GM21576 (cell line): ENCODE measurements at regions not wholly inside any gene's neighbourhood (a gene's known extent, or its start where the extent isn't known, plus 50 kb on each side); places are given as distances from the start of the nearest gene placed in this dataset.

Experiments
- ATAC-seq: cut with Tn5 transposase; IDR thresholded peaks from one replicate; pipeline ENCODE4 v1.9.1; 2021; ENCODE audit warnings: mild to moderate bottlenecking, moderate library complexity; ENCODE audit not compliant: unreplicated experiment

- no peak for ATAC-seq
Measured at GRCh38 chr14:81668626-81669274, 135.1 kb upstream of the SEL1L start.

GRCh38 chr14:81669308-81669707 lies 135.7 kb upstream of the SEL1L start:
- ATAC-seq: no peak

DNA sequence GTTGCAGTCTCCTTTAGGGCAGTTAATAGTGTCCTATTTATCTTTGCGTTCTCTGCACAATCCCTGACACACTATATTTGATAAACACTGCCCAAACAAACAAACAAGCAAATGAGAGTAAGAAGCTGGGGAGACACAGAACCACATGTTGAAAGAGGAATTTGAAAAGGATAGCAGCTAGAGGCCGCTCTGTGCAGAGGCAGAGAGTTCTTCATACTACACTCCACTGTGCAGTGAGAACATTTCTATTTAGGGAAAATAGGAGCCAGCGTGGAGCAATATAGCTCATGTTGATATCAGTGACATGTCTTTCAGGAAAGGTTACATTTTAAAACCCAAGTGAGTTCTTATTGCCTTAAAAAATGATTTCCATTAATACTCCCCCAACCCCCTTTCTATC lies 140.3 kb upstream of the SEL1L start:
- ATAC-seq: no peak

GRCh38 chr14:81676395-81676794 lies 142.7 kb upstream of the SEL1L start:
- ATAC-seq: no peak

- no peak for ATAC-seq
Measured at GRCh38 chr14:81676879-81677278, 143.2 kb upstream of the SEL1L start.

- no peak for ATAC-seq
Measured at GRCh38 chr14:81677736-81678135, 144.1 kb upstream of the SEL1L start.

DNA sequence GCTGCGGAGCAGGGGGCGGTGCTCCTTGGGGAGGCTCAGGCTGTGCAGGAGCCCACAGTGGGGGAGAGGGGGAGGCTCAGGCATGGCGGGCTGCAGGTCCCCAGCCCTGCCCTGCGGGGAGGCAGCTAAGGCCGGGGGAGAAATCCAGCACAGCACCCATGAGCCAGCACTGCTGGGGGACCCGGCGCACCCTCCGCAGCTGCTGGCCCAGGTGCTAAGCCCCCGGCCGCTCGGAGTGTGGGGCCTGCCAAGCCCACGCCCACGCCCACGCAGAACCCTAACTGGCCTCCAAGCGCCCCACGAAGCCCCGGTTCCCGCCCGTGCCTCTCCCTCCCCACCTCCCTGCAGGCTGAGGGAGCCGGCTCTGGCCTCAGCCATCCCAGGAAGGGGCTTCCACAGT lies 145.6 kb upstream of the SEL1L start:
- ATAC-seq: no peak

DNA sequence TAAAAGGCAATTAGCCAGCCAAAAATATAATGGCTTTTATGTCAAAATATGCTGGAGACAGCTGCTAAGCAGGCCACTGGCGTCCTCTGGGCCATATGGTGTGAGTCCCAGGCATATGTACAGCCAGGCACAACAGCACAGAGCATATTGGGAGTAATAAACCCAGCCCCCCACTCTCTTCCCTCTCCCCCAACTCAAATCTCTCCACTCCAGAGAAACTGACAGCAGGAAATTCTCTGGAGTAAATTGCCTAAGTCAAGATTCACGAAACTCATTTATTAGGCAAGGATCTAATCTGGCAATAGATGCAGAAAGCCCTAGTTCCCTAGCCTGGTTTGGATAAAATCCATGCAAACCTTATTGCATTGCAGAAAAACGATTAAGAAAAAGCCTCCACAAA lies 147.9 kb upstream of the SEL1L start:
- ATAC-seq: no peak

DNA sequence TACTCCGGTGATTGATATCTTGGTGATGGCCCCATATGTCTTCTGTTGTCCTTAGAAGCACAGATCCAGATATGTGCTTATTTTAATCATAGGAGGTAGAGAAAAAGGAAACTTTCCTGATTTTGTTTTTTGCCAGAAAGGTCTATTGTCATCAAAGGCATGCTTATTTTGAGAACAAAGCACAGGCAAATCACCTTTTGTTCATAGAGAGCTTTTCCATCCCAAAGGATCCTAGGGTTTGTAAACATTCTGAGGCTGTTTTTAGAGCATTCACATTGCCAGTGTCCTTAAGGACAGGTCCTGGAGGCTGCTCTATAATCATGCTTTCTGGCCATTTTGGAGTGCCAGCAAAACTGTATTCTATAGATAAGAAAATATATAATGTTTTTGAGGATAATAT lies 148.5 kb upstream of the SEL1L start:
- ATAC-seq: no peak

- ATAC-seq: no peak
Measured at GRCh38 chr14:81682701-81683100, 149.0 kb upstream of the SEL1L start.

DNA sequence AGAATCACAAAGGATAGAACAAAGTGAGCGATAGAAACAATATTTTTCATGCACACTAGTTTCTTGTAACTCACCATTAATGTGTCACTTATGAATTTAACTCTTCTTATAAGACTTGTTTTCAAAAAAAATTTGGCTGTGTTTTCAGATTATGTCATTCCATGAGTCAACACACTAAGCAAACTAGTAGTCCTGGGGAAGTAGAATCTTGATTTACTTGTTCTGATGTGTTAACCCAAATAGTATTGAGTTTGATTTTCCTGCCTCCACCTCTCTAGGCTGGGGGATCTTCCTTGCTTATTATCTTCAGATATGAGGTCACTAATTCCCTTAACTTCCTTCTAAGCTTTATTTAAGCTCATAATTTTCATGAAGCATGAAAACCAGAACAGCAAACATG lies 151.0 kb upstream of the SEL1L start:
- ATAC-seq: no peak

GRCh38 chr14:81686512-81686911 lies 152.9 kb upstream of the SEL1L start:
- no peak for ATAC-seq

DNA sequence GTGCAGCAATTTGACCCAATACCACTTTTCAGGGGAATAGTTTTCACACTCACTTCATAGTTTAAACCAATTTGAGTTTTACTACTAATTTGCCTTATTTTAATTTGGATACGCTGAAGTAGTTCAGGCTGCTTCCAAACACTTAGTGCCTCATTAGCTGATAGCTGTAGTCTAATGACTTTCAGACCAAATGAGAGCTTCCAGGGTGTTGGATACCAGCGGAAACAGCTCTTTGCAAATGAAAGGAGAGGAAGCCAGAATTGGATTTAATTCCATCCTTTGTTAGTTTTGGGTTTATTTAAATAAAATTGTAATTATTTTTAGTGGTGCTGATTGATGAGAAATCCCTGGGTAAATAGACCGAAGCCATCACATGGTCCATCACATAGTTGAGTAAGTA lies 158.3 kb upstream of the SEL1L start:
- no peak for ATAC-seq

GRCh38 chr14:81694419-81694818 lies 160.8 kb upstream of the SEL1L start:
- no peak for ATAC-seq

DNA sequence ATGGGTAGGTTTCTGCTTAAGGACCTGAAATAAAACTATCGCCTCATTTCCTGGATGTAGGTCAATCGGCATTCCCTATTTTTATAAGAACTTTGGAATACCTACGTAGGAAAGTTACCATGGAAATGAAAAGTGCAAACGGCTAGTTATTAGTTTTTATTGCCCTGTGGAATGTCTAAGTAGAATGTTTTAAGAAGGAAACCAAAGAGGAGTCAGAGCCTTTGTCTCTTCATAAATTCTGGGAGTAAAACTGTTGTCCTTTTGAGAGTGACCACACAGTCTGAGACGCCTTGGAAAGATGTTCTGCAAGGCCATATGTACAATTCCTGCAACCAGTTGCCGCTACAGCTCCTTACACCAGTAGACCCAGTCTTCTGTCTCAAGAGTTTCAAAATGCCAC lies 176.0 kb upstream of the SEL1L start:
- ATAC-seq: no peak

DNA sequence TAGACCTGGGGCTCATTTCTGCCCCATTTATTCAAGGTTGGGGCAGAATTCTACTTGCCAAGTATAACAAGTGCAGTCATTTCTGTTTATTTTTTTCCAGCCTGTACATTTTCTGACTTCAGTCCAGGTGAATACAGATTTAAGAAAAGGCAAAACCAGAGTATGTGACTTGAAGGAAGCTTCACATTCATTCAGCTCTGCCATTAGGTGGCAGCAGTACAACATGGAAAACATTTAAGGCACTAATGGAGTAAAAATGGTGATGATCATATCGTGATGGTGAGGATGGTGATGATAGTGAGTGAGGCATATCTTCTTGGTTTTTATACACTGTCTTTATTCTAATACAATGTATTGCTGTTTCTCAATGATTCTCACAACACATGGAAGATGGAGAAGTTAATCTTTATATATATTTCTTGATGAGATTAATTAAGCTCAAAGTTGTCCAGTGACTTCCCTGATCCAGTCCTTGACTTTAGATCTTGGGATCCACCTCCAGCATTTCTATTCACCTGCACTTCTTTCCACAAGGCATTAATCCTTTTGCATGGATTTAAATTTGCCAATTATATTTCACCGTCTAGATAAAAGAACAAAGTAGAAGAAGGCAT lies 176.7 kb upstream of the SEL1L start:
- ATAC-seq: no peak

GRCh38 chr14:81715731-81716130 lies 182.1 kb upstream of the SEL1L start:
- ATAC-seq: no peak

- ATAC-seq: no peak
Measured at GRCh38 chr14:81716953-81717352, 183.3 kb upstream of the SEL1L start.

- no peak for ATAC-seq
Measured at GRCh38 chr14:81723956-81724355, 190.3 kb upstream of the SEL1L start.

- ATAC-seq: no peak
Measured at GRCh38 chr14:81727218-81727617, 193.6 kb upstream of the SEL1L start.

GRCh38 chr14:81728447-81728846 lies 194.8 kb upstream of the SEL1L start:
- ATAC-seq: no peak

GRCh38 chr14:81729622-81730021 lies 196.0 kb upstream of the SEL1L start:
- ATAC-seq: no peak

DNA sequence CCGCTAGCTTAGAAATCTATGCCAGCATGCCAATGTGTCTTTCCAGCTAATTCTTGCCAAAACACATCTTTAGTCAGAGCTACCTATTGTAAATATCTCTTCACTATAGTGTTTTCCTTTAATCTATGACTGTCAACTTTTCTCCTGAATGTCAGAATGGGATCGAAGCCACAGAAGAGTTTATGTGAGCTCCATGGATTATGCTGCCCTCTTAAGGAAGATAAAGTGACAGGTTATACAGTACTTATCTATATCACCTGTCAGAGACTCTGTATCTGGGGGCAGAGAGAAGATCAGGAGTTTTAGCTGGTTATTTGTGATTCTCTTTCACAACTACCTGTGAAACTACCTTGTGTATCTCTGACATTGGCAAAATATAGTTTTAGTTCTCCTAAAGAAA lies 204.3 kb upstream of the SEL1L start:
- ATAC-seq: no peak
